ENCODE measurements at regions not wholly inside any gene's neighbourhood (a gene's known extent, or its start where the extent isn't known, plus 50 kb on each side); places are given as distances from the start of the nearest gene placed in this dataset.

- no peak for TF ChIP-seq MYC (CRISPR knock-in tag; IDR thresholded peaks at IDR 0.05; ENCODE audit: borderline replicate concordance)
- TF ChIP-seq, protein P1, sequence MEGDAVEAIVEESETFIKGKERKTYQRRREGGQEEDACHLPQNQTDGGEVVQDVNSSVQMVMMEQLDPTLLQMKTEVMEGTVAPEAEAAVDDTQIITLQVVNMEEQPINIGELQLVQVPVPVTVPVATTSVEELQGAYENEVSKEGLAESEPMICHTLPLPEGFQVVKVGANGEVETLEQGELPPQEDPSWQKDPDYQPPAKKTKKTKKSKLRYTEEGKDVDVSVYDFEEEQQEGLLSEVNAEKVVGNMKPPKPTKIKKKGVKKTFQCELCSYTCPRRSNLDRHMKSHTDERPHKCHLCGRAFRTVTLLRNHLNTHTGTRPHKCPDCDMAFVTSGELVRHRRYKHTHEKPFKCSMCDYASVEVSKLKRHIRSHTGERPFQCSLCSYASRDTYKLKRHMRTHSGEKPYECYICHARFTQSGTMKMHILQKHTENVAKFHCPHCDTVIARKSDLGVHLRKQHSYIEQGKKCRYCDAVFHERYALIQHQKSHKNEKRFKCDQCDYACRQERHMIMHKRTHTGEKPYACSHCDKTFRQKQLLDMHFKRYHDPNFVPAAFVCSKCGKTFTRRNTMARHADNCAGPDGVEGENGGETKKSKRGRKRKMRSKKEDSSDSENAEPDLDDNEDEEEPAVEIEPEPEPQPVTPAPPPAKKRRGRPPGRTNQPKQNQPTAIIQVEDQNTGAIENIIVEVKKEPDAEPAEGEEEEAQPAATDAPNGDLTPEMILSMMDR (CRISPR knock-in tag; IDR thresholded peaks at IDR 0.05): no peak
- no peak for TF ChIP-seq ZNF263 (CRISPR knock-in tag; IDR thresholded peaks at IDR 0.05)
- TF ChIP-seq, protein P2, sequence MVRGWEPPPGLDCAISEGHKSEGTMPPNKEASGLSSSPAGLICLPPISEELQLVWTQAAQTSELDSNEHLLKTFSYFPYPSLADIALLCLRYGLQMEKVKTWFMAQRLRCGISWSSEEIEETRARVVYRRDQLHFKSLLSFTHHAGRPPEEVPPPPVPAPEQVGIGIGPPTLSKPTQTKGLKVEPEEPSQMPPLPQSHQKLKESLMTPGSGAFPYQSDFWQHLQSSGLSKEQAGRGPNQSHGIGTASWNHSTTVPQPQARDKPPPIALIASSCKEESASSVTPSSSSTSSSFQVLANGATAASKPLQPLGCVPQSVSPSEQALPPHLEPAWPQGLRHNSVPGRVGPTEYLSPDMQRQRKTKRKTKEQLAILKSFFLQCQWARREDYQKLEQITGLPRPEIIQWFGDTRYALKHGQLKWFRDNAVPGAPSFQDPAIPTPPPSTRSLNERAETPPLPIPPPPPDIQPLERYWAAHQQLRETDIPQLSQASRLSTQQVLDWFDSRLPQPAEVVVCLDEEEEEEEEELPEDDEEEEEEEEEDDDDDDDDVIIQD (CRISPR knock-in tag; IDR thresholded peaks at IDR 0.05; ENCODE audit: low read depth): no peak
Observed at GRCh38 chr6:163726037-163726695, 311.6 kb downstream of the QKI start.

All from HepG2 (cell line).